Ishikawa (cell line): ENCODE measurements at regions not wholly inside any gene's neighbourhood (a gene's known extent, or its start where the extent isn't known, plus 50 kb on each side); places are given as distances from the start of the nearest gene placed in this dataset.

Experiments
- CEBPB ChIP-seq: IDR thresholded peaks from 2 replicates; pipeline ENCODE4 v1.6.1; 2012
- CREB1 ChIP-seq: IDR thresholded peaks from 2 replicates; pipeline ENCODE4 v1.6.1; 2012; ENCODE audit warnings: low read depth
- EGR1 ChIP-seq: IDR thresholded peaks from 2 replicates; pipeline ENCODE4 v1.6.1; 2012
- EP300 ChIP-seq: IDR thresholded peaks from 2 replicates; pipeline ENCODE4 v1.6.1; 2012; ENCODE audit warnings: borderline replicate concordance
- FOXM1 ChIP-seq: IDR thresholded peaks from 2 replicates; pipeline ENCODE4 v1.6.1; 2012; ENCODE audit warnings: low read depth, borderline replicate concordance
- NFIC ChIP-seq: IDR thresholded peaks from 2 replicates; pipeline ENCODE4 v1.6.1; 2012
- RAD21 ChIP-seq: IDR thresholded peaks from 2 replicates; pipeline ENCODE4 v1.6.1; 2012; ENCODE audit warnings: low read depth
- TAF1 ChIP-seq: IDR thresholded peaks from 2 replicates; pipeline ENCODE4 v1.6.1; 2012; ENCODE audit warnings: low read depth, mild to moderate bottlenecking
- TCF12 ChIP-seq: IDR thresholded peaks from 2 replicates; pipeline ENCODE4 v1.6.1; 2012; ENCODE audit warnings: low read depth
- TEAD4 ChIP-seq: IDR thresholded peaks from 2 replicates; pipeline ENCODE4 v1.6.1; 2012
- YY1 ChIP-seq: IDR thresholded peaks from 2 replicates; pipeline ENCODE4 v1.6.1; 2012; ENCODE audit warnings: low read depth
- ZBTB7A ChIP-seq: IDR thresholded peaks from 2 replicates; pipeline ENCODE4 v1.6.1; 2012; ENCODE audit warnings: low read depth
- TF ChIP-seq, protein P1 (sequence below): IDR thresholded peaks from 2 replicates; pipeline ENCODE4 v1.6.1; 2012
- TF ChIP-seq, protein P2 (sequence below): IDR thresholded peaks from 2 replicates; pipeline ENCODE4 v1.6.1; 2012
- TF ChIP-seq, protein P3 (sequence below): IDR thresholded peaks from 2 replicates; pipeline ENCODE4 v1.6.1; 2012; ENCODE audit warnings: low read depth, mild to moderate bottlenecking

DNA sequence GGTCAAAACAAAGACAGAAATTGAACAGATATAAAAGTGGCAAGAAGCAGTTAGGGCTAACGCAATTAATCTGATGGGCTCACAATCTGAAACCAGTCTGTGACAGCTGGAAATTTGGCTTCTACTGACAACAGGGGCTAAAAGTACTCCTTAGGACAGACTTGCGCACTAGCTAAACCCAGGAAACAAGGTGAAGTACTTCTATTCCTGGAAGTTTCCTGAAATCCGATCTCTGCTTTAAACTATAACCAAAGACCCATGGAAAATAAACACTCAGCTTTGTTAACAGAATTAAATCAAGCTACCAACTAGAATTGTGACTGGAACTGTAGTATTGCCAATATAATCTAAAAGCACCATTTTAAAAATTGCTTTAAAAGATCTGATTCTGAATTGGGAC is 520.2 kb upstream of the ZWINT start:
- TF ChIP-seq ZBTB7A (no peak), TCF12 (no peak)

DNA sequence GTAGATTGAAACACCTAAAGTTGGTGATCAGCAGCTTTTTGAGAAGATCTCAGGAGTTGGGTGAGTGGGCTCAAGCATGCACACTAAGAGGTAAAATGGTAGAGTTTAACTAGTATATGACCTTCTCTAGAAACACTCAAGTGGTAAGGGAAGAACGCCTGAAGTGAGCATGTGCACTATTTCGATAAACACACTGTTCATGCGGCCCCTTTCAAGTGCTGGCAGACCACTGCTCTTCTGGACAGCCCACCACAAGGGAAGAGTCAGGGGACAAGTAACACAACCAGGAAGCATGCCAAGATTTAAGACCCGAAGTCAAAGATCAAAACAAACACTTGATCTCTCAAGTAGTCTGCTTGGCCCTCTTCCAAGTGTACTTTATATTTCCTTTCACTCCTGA is 519.5 kb upstream of the ZWINT start:
- TF ChIP-seq TEAD4 (no peak), EP300 (no peak), NFIC (no peak), TCF12 (no peak), EGR1 (no peak), CEBPB (no peak), RAD21 (no peak), ZBTB7A (no peak), FOXM1 (no peak)
- TF ChIP-seq, protein P1, sequence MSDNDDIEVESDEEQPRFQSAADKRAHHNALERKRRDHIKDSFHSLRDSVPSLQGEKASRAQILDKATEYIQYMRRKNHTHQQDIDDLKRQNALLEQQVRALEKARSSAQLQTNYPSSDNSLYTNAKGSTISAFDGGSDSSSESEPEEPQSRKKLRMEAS = no peak
- TF ChIP-seq, protein P2, sequence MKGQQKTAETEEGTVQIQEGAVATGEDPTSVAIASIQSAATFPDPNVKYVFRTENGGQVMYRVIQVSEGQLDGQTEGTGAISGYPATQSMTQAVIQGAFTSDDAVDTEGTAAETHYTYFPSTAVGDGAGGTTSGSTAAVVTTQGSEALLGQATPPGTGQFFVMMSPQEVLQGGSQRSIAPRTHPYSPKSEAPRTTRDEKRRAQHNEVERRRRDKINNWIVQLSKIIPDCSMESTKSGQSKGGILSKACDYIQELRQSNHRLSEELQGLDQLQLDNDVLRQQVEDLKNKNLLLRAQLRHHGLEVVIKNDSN = no peak

DNA sequence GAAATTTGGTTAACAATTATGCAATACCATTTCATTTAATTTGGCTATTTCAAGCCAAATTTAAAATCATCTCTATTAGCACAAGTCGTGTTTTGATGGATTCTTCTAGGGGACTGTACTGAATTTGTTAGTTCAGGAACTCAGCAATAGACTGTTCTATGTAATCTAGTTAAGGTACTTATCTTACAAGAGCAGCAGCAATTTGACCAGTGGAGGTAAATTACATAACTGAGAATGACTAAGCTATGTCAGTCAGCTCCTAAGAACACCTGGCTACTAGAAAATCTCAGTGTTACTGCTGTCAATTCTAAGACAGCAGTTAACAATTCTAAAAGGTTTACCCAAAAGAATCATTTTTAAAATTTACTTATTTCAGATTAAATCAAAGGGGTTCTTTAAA is 513.9 kb upstream of the ZWINT start:
- TF ChIP-seq TCF12 (no peak), CEBPB (no peak), FOXM1 (no peak), EGR1 (no peak), RAD21 (no peak), TEAD4 (no peak), ZBTB7A (no peak), CREB1 (no peak), YY1 (no peak)
- TF ChIP-seq, protein P1 = no peak
- TF ChIP-seq, protein P2 = no peak
- TF ChIP-seq, protein P3, sequence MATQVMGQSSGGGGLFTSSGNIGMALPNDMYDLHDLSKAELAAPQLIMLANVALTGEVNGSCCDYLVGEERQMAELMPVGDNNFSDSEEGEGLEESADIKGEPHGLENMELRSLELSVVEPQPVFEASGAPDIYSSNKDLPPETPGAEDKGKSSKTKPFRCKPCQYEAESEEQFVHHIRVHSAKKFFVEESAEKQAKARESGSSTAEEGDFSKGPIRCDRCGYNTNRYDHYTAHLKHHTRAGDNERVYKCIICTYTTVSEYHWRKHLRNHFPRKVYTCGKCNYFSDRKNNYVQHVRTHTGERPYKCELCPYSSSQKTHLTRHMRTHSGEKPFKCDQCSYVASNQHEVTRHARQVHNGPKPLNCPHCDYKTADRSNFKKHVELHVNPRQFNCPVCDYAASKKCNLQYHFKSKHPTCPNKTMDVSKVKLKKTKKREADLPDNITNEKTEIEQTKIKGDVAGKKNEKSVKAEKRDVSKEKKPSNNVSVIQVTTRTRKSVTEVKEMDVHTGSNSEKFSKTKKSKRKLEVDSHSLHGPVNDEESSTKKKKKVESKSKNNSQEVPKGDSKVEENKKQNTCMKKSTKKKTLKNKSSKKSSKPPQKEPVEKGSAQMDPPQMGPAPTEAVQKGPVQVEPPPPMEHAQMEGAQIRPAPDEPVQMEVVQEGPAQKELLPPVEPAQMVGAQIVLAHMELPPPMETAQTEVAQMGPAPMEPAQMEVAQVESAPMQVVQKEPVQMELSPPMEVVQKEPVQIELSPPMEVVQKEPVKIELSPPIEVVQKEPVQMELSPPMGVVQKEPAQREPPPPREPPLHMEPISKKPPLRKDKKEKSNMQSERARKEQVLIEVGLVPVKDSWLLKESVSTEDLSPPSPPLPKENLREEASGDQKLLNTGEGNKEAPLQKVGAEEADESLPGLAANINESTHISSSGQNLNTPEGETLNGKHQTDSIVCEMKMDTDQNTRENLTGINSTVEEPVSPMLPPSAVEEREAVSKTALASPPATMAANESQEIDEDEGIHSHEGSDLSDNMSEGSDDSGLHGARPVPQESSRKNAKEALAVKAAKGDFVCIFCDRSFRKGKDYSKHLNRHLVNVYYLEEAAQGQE = no peak

DNA sequence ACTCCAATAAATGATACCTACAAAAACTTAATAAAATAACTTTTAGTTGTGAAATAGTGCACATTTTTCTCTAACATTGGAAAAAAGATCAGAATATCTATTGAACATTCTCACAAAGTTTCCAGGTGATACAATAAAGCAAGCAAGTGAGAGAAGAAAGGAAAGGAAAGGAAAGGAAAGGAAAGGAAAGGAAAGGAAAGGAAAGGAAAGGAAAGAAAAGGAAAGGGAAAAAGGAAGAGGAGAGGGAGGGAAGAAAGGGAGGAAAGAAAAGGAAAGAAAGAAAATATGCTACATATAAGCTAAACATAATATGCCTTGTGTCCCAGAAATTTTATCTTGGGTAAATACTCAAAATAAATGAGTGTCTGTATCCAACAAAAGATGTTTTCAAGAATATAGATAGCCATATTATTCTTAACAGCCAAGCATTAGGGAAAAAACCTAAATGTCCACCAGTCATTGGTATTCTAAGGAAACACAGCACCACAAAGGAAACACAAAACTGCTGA is 510.2 kb upstream of the ZWINT start:
- TF ChIP-seq CEBPB (no peak), ZBTB7A (no peak), EP300 (no peak), NFIC (no peak)
- TF ChIP-seq, protein P2 = no peak

DNA sequence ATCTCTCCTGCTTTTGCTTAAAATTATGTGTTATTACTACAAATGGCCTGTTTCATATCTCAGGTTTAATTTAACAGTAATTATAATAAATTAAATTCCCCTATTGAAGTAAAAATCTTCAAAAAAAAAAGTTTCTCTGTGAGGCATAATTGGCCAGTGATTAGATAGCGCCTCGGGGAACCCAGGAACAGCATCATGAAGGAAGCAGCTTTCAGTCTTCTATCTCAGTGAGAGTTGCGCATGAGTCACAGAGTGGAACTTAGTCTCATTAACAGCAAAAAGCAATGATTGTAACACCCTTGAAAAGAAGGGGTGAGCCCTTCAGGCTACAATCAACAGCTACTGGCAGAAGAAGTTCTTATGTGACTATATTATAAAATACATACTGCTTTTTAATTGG is 506.2 kb upstream of the ZWINT start:
- TF ChIP-seq EP300 (no peak), YY1 (no peak), RAD21 (no peak), NFIC (no peak), TAF1 (no peak), TCF12 (no peak), EGR1 (no peak), CEBPB (no peak), ZBTB7A (no peak)
- TF ChIP-seq, protein P2 = no peak
- TF ChIP-seq, protein P1 = no peak
- TF ChIP-seq, protein P3 = no peak

DNA sequence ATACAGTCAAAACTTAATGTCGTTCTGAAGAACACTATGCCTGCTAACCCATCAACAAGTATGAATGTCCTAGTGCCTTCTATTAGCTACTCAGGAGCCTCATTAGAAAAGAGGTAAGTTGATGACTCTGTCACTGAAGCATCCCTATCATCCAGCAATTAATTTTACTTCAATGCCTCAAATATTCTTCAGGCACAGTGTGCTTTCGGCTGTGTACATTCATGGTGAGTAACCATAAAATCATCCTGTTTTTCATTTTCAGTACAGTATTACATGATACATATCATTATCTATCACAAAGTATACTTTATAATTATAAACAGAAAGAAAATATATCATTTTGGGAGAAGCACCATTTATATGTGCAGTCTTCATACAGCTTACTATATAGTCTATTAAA is 495.5 kb upstream of the ZWINT start:
- TF ChIP-seq NFIC = no peak
- TF ChIP-seq YY1 = no peak
